ENCODE measurements at regions not wholly inside any gene's neighbourhood (a gene's known extent, or its start where the extent isn't known, plus 50 kb on each side); places are given as distances from the start of the nearest gene placed in this dataset.
"Not testable (repeated sequence)": the region's sequence is repeated elsewhere in the genome, so short reads cannot be mapped to it uniquely, and the experiment has no call there.

DNA sequence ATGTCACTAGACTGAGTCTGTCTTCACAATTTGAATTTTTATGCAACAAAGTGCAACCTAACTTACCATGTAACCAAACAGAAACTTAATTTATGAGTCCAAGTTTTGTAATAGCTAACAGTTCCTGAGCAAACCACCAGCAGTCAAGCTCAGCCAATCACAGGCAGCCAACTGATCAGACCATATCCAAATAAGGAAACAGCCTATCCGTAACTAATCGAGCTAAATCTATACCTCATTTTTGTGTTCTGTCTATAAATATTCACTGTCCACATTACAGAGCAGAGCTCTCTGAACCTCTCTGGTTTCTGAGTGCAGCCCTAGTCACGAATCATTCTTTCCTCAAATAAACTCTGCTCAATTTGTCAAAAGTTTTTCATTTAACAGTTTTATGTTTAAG is 367.6 kb downstream of the PRR32 start:
- Histone ChIP-seq H3K4me3 (no peak overlapping the region), H3K27ac (no peak overlapping the region)

DNA sequence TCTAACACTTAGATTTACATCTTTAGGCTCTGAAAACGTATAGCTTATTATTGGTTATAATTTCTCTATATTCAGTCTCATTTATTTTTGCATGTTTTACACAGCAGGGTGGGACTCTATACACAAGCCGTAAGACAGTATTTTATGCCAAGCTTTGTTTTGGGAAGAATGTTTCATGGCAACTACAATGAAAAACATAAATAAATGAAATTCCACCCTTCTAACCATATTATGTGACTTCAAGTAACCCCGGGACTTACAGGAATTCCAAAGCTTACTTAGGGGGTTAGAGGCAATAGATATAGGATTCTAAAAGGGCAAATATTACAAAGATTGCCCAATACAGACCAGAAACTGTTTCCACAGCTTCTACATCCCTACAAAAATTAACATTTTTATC is 370.9 kb downstream of the PRR32 start:
- Histone ChIP-seq H3K27ac (no peak overlapping the region), H3K4me3 (no peak overlapping the region)

DNA sequence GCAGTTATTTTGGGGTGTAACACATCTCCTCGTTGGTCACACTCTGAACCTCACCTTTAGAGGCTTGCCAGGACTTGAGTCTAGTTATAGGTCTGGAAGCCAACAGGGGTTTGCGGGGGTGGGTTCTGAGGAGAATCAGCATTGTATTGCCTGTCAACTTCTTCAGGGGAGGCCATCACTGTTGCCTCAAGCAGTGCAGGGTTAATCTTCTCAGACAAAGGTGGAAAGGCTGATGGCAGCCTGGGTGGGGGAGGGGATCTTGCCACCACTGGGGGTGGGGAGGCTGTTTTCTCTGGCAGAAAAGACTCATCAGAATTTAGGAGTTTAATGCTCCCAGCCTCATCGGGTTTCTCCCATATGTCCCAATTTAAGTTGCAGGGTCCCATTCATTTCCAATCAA is 387.8 kb downstream of the PRR32 start:
- no peak overlapping the region for H3K4me3 ChIP-seq
- H3K27ac ChIP-seq: no peak overlapping the region

DNA sequence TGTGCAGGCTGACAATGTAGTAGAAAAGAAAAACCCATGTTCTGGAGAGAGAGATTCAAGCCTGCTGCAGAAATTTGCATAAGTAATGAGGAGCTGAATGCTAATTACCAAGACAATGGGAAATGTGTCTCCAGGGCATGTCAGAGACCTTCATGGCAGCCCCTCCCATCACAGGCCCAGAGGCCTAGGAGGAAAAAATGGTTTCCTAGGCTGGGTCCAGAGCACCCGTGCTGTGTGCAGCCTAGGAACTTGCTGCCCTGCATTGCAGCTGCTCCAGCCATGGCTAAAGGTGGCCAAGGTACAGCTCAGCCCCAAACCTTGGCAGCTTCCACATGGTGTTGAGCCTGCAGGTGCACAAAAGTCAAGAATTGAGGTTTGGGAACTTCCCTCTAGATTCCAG is 402.3 kb downstream of the PRR32 start:
- not testable (repeated sequence) for H3K4me3 ChIP-seq, H3K27ac ChIP-seq

DNA sequence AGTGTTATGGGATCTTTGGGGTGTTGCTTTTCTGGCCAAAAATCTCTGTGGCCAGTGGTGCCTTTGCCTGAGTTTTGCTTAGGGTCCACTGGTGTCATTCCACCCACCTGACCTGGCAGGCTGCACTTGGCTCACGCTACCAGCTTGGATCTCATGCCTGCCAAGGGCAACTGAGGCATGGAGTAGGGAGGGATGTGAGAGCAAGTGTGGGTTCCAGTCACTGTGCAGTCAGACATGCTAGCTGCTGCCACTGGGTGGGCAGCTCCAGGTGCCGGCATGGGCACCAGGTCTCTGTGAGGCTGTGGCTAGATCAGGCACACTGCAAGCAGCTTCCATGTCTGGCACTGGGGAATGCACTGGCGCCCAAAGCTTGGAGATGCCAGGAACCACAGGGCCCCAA is 424.1 kb downstream of the PRR32 start:
- no peak overlapping the region for H3K27ac ChIP-seq

DNA sequence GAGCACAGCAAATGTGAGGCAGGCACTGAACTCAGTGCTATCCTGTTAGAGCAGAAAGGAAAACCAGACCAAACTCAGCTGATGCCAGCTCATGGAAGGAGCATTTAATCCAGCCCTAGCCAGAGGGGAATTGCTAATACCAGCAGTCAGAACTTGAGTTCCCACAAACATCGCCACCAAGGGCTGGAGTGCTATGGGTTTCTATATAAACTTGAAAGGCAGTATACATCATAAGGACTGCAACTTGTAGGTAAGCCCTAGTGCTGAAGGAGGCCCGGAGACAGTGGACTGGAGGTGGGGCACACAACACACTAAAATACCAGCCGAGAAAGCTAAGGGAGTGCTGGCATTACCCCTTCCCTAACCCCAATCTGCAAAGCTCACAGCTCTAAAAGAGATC is 440.2 kb downstream of the PRR32 start:
- H3K4me3 ChIP-seq: no peak overlapping the region
- H3K27ac ChIP-seq: no peak overlapping the region

More for the DNA sequence above, 424.1 kb downstream of the PRR32 start:
- H3K4me3 ChIP-seq: no peak overlapping the region

DNA sequence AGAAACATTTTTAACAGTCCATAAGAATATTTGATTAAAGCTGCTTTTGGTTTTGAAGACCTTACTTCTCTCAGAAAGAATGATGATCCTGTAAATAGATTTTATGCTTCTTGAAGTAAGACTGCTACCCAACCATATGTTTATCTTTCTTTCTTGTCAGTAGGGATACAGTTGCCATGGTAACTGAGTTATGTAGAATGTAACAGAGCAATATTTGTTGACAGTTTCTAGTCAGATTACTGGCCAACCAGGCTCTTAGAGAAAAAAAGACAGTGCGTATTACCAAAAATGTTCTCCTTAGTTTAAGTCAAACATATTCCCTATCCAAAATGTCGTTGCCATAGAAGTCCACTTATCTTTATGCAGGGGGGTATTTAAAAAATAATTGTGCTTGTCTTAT is 456.8 kb downstream of the PRR32 start:
- H3K27ac ChIP-seq: no peak overlapping the region
- no peak overlapping the region for H3K4me3 ChIP-seq

DNA sequence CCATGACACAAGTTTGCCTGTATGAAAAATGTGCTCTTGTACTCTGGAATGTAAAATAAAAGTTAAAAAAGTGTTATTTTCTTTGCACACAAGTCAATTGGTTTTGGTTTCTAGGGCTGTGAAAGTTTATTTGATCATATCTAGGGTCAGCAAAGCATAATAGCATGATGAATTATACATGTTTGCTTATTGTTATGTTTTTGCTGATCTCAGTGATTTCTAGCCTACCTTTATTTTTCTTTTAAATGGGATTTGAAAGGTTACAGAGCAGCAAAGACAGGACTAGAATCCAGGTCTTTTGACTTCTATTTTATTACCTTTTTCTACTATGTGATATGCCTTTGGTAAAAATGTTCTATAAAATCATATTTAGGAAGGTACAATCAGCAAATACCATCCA is 481.0 kb downstream of the PRR32 start:
- Histone ChIP-seq H3K27ac (no peak overlapping the region), H3K4me3 (no peak overlapping the region)

DNA sequence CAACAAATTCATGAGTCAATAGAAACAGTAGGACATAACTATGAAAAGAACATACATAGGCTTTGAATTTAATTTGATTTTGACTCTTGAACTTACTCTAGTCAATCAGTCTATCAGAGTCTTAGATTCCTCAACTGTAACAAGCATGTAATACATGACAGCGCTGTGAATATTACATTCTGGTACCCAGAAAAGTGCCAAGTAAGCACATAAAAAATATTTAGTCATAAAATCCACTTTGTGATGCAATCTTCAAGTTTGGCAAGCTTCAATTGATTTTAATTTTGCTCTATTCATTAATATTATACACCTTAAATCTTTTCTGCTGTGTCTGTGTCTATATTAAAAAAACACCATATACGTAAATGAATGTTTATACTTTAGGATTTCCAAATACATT is 483.3 kb downstream of the PRR32 start:
- Histone ChIP-seq H3K27ac (no peak overlapping the region), H3K4me3 (no peak overlapping the region)

DNA sequence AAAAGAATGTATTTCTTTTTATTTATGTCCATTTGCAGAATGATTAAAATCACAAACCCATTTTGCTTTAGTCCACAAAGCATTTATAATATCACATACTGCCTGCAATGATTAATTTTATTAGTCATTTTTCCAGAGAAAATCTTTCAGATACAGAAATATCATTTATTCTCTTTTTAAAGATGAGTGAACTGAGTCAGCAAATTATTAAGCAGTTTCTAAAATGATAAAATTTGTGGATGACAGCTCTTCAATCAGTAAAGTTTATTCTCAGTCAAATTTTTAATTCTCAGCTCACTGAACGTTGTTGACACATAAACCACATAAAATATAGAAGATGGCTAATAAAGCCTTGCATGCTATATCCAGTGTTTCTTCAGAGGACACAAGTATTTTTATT is 485.5 kb downstream of the PRR32 start:
- Histone ChIP-seq H3K4me3 (no peak overlapping the region), H3K27ac (no peak overlapping the region)

DNA sequence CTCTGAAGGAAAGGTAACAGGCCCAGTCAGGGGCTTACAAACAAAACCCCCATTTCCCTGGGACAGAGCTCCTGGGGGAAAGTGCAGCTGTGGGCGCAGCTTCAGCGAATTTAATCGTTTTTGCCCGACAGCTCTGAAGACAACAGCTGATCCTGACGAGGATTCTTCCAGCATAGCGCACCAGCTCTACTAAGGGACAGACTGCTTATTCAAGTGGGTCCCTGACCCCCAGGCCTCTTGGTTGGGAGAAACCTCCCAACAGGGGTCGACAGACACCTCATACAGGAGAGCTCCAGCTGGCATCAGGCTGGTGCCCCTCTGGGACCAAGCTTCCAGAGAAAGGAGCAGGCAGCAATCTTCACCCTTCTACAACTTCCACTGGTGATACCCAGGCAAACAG is 486.7 kb downstream of the PRR32 start:
- no peak overlapping the region for H3K27ac ChIP-seq

DNA sequence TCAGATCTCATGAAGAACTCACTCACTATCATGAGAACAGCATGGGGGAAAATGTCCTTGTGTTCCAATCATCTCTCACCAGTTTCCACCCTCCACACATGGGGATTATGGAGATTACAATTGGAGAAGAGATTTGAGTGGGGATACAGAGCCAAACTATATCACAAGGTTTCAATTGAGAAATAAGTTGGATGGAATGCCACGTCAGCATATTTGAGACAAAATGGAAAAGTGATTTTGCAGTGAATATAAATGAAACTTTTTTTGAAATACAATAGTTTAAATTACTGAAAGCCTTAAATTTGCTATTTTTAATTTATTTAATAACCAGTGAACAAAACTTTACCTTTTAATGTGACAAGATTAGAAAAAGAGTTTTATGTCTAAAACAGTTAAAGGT is 494.1 kb downstream of the PRR32 start:
- no peak overlapping the region for H3K4me3 ChIP-seq
- H3K27ac ChIP-seq: no peak overlapping the region

More for the DNA sequence above, 486.7 kb downstream of the PRR32 start:
- H3K4me3 ChIP-seq: no peak overlapping the region

DNA sequence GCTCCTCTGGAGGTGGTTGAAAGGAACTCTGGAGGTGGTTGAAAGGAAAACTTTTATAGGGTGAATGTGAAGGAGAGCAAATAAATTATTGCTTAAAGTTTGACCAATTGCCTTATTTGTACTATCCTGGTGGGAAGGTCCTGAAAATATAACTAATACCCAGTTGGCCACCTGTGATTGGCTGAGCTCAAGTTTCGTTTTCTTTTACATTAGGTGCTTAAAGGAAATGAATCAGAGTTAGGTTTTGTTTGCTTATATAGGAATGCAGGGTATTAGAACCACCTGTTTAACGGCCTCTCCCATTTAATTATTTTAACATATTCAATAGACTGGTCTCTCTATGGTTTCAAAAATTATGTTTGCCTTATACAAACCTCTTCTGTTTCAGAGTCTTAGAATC is 497.6 kb downstream of the PRR32 start:
- H3K27ac ChIP-seq: no peak overlapping the region
- no peak overlapping the region for H3K4me3 ChIP-seq

DNA sequence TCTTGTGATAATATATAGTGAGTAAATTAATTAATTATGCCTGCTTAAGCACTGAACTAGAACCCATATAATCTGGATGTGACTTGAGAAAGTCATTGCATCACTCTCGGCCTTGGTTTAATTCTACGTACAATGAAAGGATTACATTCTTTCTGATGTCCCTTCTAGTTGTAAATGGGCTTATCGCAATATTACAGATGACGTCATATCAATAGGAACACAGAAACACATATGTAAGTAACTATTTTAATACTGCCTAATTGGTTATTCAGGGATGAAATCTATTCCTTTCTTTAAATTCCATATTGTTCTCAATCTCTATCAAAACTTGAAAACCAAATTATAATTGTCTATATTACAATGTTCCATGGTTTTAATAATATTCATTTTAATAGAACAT is 504.6 kb downstream of the PRR32 start:
- H3K4me3 ChIP-seq: no peak overlapping the region
- H3K27ac ChIP-seq: no peak overlapping the region
